AML-193 (cell line): ENCODE measurements at regions not wholly inside any gene's neighbourhood (a gene's known extent, or its start where the extent isn't known, plus 50 kb on each side); places are given as distances from the start of the nearest gene placed in this dataset.

Experiments used
- DNase-seq, 2 experiments: peaks; one replicate each; lab custom pipeline; 2025; lab: John Stamatoyannopoulos, UW

GRCh38 chr6:40909811-40910210 is 129.2 kb downstream of the UNC5CL start:
- no peak for DNase-seq

- DNase-seq: no peak
Measured at GRCh38 chr6:40907198-40907701, 131.8 kb downstream of the UNC5CL start.

- DNase-seq: no peak
Measured at GRCh38 chr6:40906759-40907158, 132.3 kb downstream of the UNC5CL start.

GRCh38 chr6:40904583-40905194 is 134.3 kb downstream of the UNC5CL start:
- no peak for DNase-seq

- DNase-seq: no peak
Measured at GRCh38 chr6:40903456-40903855, 135.6 kb downstream of the UNC5CL start.

GRCh38 chr6:40901322-40902055 is 137.5 kb downstream of the UNC5CL start:
- no peak for DNase-seq

- DNase-seq: no peak
Measured at GRCh38 chr6:40900791-40901190, 138.2 kb downstream of the UNC5CL start.

GRCh38 chr6:40899684-40900155 is 139.3 kb downstream of the UNC5CL start:
- DNase-seq: no peak

- no peak for DNase-seq
Measured at GRCh38 chr6:40898073-40898472, 140.9 kb downstream of the UNC5CL start.

- no peak for DNase-seq
Measured at GRCh38 chr6:40897390-40898003, 141.5 kb downstream of the UNC5CL start.

GRCh38 chr6:40896696-40897095 is 142.3 kb downstream of the UNC5CL start:
- DNase-seq: no peak

GRCh38 chr6:40894962-40895799 is 143.8 kb downstream of the UNC5CL start:
- DNase-seq: peak in 1 of 2 experiments; percentile 2

- DNase-seq: no peak
Measured at GRCh38 chr6:40893021-40893420, 146.0 kb downstream of the UNC5CL start.

GRCh38 chr6:40892223-40892622 is 146.8 kb downstream of the UNC5CL start:
- no peak for DNase-seq

GRCh38 chr6:40891686-40892085 is 147.3 kb downstream of the UNC5CL start:
- no peak for DNase-seq

GRCh38 chr6:40891131-40891530 is 147.9 kb downstream of the UNC5CL start:
- no peak for DNase-seq

GRCh38 chr6:40889137-40889832 is 149.7 kb downstream of the UNC5CL start:
- no peak for DNase-seq

GRCh38 chr6:40888456-40888990 is 150.5 kb downstream of the UNC5CL start:
- no peak for DNase-seq

- no peak for DNase-seq
Measured at GRCh38 chr6:40887792-40888340, 151.2 kb downstream of the UNC5CL start.

- no peak for DNase-seq
Measured at GRCh38 chr6:40887079-40887791, 151.8 kb downstream of the UNC5CL start.
